GM19351 (cell line): ENCODE measurements at regions not wholly inside any gene's neighbourhood (a gene's known extent, or its start where the extent isn't known, plus 50 kb on each side); places are given as distances from the start of the nearest gene placed in this dataset.
A peak's percentile ranks its signal among the peaks of the same experiment; 100 is the strongest.

Experiments
- ATAC-seq: cut with Tn5 transposase; IDR thresholded peaks from one replicate; pipeline ENCODE4 v1.9.1; 2021; ENCODE audit warnings: mild to moderate bottlenecking, moderate library complexity; ENCODE audit not compliant: unreplicated experiment

DNA sequence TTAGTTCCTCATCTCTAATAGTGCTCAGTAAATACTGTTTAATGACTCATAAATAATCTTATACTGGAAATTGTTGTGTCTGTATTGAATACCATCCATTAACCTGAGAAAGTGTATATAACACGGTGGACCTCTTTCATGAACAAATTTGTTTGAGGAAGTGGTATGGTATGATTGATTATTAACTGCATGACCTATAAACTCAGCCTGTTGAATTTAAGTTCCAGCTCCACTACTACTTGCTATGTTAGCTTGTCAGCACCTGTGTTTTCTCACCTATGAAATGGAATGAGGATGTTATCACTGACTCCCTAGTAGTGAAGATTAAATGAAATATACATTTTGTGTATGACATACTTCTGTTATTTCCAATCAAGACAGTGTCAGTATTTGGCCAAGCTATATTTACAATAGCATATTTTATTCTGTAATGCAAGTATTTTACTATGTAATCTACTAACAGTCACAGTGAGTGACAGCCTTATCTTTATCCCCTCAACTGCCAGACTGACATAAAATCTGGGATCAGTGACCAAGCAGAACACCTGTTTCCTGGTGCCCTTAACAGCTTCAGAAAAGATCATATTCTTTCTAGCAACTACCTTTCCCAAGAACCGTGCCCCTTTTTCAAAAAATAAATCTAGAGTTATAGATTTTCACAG, 77.3 kb upstream of the ITGA1 start:
- no peak for ATAC-seq

DNA sequence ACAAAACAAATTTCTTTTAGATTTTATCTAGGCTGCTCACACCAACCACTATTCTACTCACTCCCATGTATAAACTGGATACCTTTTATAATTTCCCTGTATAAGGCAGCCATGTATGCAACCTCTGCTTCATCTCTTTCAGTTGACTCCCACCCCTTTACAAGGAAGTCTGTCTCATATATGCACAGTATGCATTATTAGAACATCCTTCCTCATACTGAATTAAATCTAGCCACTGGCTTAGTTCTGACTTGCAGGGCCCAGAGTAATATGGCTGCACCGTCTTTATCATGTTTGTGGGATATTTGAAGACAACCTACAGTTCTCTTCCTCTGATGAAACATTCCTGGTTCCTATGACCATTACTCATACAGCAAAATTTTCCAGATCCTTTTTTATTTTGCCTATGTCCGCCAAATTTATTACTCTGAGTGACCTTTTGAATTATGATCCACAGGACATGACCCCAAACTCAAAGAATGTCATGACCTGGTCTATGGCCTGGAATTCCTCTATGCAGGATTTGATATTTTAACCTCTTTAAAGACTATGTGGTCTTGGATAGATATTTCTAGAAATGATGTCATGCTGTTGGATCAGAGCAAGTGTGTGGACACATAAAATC, 76.6 kb upstream of the ITGA1 start:
- no peak for ATAC-seq

DNA sequence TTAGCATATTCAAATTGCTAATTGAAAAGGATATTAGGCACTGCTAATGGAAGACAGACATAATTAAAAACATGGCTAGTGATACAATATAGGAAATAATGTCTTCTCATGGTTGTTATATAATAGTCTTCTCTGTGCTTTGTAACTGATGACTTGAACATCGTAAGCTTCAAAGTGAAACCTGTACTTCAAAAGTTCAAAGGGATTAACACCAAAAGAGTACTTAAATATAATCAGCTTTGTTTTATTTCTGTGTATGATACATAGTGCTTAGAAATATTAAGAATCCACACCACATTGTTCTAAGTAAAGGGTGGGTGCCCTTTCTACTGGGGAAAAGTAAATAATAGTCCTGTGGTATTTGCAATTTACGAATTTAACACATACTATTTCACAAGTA, 75.4 kb upstream of the ITGA1 start:
- ATAC-seq, result no peak

DNA sequence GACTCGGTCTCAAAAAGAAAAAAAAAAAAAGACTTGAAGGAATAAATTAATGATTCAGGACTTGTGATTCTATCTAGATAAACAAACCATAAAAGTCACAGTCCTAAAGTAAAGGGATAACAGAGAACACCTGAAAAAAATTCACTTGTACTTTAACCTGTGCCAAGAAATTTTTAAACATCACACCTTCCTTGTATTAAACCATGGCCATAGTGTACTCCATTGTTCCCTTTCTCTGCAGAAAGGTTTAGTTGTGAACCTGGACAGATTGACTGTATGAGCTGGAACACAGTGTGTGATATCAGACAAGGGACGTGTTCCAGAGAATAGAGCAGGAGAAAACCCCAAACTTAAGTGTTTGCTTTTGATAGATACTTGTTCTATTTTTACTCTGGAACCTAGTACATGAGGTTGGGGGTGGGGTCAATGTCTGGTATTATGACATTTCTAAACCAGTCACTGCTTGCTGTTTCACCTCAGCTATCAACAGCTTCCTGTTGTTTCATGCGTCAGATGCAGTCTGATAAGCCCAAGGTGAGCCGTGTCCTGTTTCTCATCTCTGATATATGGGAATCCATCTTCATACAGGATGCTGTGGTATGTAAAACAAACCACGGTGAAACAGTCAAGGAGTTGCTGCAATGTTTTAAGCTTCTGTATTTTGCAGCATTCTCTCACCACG, 62.5 kb upstream of the ITGA1 start:
- peak; percentile 95 for ATAC-seq

DNA sequence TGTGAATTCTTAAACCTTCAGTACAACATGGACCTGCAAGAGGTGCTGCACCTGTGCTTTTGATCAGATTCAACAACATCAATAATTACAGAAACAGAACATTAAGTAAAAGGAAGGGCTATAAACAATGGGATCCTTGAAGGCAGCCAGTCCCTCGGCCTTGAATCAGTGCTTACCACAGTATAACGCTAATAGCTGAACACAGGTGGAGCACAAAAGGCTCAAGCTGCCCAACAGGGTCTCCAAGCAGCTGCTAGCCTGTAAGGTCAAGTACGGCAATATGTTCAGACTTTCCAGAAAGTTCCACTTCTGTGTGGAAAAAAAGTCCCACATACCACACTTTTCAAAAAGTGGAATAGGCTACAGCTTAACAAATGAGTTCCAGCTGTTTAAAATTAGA, 61.9 kb upstream of the ITGA1 start:
- ATAC-seq, result peak; percentile 21

DNA sequence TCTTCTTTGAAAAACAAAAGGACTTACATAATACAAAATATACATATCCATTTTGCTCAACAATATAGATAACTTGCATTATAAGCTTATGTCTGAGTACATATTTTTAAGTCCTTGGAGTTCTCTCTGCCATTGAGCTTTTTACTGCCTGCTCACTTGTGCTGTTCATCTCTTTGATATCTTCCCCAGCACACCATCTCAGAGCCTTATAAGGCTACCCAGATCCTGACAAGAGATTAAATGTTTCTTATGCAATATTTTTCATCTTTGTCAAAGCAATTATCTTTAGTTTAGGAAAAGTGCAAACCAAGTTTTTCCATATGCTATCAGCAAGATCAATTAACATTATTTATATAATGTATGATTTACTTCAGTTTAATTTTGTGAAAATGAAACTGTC, 60.7 kb upstream of the ITGA1 start:
- no peak for ATAC-seq

DNA sequence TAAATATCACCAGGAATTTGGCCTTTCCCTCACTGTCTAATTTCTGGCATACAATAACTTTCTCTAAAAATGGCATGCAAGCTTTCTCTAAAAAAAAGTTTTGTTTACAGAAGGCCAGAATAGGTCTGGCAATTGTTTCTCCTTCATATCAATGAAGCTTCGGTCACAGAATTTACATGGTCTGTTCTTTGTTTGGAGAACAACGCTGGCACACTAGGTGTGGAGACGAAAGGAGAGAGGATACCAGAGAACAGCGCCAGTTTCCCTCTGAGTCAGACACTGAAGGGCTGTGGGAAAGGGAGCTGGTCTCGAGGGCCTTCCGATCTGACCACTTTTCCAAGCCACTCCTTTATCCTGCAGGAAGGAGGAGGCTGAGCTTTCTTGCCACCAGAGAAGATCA, 60.1 kb upstream of the ITGA1 start:
- ATAC-seq, result no peak

DNA sequence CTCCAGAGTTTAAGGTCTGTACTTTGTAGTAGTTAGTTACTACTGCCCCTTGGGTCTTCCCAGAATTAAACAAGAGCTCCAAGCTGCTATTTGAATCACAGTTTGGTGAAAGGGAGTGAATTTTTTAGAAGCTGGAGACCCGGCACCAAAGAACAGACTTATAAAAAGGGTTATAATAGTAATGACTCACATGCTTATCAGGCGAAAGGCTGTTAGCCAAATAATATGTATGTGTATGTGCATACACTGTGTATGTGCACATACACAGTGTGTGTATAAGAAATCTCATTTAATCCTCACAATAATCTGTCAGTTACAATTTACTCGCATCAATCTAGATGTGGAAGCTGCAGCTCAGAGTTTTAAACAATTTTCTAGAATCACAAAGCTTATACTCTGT, 59.5 kb upstream of the ITGA1 start:
- ATAC-seq, result no peak

DNA sequence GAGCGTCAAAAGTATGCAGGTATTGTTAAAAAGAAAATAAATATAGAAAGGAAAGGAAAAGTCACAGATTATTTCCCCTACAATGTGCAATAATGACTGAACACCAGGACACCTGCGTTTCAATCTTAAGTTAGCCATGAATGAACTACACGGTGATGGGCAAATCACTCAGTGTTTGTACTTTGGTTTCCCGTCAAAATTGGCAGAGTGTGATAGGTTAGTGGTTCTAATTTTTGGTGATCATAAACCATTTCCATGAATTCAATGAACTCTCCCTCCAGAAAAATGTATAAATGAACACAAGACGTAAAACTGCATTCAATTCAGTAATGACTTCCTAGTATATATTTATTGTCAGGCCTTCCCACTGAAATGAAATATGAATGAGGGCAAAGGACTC, 59.0 kb upstream of the ITGA1 start:
- no peak for ATAC-seq

DNA sequence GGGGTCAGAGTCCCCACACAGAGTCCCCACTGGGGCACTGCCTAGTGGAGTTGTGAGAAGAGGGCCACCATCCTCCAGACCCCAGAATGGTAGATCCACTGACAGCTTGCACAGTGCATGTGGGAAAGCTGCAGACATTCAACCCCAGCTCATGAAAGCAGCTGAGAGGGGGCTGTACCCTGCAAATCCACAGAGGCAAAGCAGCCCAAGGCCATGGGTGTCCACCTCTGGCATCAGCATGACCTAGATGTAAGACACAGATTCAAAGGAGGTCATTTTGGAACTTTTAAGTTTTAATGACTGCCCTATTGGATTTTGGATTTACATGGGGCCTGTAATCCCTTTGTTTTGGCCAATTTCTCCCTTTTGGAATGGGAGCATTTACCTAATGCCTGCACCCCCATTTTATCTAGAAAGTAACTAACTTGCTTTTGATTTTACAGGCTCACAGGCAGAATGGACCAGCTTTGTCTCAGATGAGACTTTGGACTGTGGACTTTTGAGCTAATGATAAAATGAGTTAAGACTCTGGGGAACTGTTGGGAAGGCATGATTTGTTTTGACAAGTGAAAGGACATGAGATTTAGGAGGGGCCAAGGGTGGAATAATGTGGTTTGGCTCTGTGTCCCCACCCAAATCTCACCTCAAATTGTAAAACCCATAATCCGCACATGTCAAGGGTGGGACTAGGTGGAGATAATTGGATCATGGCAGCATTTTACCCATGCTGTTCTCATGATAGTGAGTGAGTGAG, 56.3 kb upstream of the ITGA1 start:
- ATAC-seq, result no peak

DNA sequence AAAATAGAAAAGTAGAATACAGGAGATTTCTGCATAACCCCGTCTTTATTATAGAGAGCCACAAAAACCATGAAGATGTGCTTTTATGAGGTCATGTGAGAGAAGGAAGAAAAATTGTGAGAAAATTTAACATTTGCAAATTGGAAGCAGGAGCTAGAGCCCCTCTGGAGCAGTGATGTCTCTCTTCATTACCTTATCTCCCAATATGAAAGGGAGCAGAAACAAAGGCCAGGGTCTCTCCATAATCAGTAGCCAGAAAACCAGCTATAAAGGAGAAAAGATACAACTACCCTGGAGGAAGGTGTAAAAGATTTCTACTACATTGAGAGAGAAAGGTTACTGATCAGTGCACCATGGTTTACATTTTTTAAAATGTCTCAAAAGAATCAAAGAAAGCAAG, 53.2 kb upstream of the ITGA1 start:
- no peak for ATAC-seq

DNA sequence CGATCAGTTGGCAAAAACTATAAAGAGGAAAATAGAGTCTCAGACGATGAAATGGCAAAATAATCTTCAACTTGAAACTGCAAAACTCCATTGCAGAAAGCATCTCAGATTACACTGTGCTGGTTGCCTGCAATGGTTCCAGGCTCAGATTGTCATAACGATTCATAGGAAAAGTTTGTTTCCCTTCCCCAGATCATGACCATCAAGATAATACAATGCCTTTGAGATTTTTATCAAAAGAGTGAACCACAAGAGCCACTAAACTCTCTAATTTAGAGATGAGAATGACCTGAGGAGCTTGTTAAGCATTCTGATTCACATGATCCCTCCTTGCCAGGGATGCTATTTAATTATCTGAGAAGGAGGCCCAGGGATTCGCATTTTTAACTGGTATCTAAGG, 52.6 kb upstream of the ITGA1 start:
- no peak for ATAC-seq
